GM19324 (cell line): ENCODE measurements at regions not wholly inside any gene's neighbourhood (a gene's known extent, or its start where the extent isn't known, plus 50 kb on each side); places are given as distances from the start of the nearest gene placed in this dataset.

Source experiments
- ATAC-seq: cut with Tn5 transposase; IDR thresholded peaks from one replicate; pipeline ENCODE4 v1.9.1; 2021; ENCODE audit warnings: mild to moderate bottlenecking, moderate library complexity; ENCODE audit not compliant: unreplicated experiment, low FRiP score

DNA sequence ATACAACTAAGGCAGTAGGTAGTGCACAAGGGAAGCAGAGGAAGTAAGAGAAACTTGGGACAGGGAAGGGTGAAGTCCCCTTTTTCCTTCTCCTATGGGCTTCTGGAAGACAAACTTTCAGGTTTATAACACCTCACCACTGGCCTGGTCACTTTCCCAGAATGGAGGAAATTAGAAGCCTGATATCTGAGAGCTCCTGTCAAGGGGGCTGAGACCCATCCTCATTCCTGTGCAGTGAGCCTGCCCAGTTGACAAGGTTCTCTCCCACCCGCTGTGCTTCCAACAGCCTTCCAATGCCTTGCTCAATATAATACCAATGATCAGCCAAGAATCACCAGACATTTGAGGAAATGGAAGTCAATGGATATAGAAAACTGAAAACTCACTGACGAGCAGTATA is 100.4 kb upstream of the YPEL5 start:
- ATAC-seq, result no peak

DNA sequence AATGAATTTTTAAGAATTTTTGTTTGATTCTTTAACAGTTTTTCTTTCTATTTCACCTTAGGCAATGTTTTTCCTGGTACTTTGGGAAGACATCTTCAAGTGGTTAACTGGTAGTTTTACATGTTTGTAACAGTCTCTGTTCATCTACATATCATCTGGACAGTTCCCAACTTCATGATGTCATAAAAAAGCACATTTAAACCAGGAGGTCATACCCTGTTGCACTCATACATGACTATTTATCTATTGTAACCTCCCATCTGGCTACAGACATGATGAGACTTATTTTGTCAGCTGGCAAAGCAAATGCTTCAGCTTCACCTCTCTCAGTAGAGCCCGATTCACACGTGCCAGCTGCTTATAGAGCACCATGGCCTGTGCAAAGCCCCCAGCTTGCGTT is 99.8 kb upstream of the YPEL5 start:
- no peak for ATAC-seq

GRCh38 chr2:30048636-30049175 is 98.1 kb upstream of the YPEL5 start:
- no peak for ATAC-seq

GRCh38 chr2:30055548-30055947 is 91.3 kb upstream of the YPEL5 start:
- no peak for ATAC-seq

DNA sequence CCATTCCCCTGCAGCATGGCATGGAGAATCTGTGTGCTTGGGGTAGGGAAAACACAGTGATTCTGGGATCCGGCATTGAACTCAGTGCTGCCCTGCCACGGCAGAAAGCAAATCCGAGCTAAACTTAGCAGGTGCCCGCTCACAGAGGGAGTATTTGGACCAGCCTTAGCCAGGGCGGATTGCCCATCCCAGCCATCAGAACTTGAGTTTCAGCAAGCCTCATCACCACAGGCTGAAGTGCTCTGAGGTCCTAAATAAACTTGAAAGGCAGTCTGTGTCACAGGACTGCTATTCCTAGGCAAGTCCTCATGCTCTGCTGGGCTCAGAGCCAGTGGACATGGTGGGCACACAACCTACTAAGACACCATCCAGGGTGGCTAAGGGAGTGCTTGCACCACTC is 86.2 kb upstream of the YPEL5 start:
- no peak for ATAC-seq

- ATAC-seq, result no peak
These were observed 78.7 kb upstream of the YPEL5 start for GRCh38 chr2:30068067-30068466.

DNA sequence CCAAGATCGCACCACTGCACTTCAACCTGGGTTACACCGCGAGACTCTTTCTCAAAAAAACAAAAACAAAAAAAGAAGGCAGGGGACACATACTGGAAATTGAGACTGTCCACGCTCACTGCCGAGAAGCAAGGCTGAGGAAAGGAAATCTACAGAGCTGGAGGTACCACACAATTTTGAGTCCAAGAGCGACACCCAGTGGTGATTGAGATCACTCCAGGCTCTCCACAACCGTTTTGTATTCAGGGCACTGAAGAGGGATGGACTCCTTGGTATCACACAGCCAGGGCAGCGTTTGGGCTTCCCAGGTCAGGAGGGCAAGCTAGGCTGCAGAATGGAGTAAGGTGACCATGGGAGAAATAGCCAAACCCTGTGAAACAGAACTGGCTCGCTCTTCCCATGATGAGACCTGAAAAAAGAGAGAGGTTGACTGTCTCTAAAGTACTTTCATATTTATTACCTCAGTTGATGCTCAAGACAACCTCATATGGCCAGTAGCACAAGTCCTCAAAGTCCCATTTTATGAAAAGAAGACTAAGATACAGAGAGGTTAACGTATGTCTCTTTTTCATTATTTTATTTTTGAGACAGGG is 74.5 kb upstream of the YPEL5 start:
- no peak for ATAC-seq

DNA sequence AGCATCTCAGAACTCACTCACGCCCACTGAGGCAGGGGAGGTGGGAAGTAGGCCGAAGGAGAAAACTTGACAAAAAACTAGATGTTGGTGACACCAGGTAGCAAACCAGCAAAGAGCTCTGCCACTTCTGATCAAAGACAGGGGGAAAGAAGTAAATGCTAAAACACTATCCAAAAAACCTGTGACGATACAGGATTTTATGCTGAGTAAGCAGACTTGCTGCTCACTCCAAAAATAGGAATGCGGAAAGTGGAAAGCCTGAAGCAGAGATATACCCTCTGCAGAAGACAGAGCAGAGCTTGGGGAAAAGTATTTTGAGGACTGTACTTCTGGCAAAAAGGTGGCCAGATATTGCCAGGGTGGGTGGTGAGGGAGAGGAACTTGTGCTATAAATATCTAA is 73.3 kb upstream of the YPEL5 start:
- no peak for ATAC-seq

- no peak for ATAC-seq
These were observed 72.8 kb upstream of the YPEL5 start for GRCh38 chr2:30074023-30074422.

GRCh38 chr2:30078521-30078920 is 68.3 kb upstream of the YPEL5 start:
- ATAC-seq, result no peak

- no peak for ATAC-seq
These were observed 61.9 kb upstream of the YPEL5 start for GRCh38 chr2:30084915-30085314.

DNA sequence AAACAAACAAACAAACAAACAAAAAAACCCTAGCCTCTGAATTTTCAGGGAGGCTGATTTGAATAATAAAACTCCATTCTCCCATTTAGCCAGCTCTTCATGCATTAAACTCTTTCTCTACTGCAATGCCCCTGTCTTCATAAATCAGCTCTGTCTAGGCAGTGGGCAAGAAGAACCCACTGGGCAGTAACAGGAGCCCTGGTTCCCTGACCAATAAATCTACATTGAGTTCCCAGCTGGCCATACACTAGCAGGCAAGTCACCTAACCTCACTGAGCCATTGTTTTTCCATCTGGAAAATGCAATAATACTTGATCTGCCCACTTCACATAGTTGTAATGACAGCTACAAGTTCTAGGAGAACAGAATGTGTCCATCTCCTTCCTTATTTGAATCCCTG is 57.6 kb upstream of the YPEL5 start:
- ATAC-seq, result no peak

- no peak for ATAC-seq
These were observed 51.4 kb upstream of the YPEL5 start for GRCh38 chr2:30095402-30095801.

DNA sequence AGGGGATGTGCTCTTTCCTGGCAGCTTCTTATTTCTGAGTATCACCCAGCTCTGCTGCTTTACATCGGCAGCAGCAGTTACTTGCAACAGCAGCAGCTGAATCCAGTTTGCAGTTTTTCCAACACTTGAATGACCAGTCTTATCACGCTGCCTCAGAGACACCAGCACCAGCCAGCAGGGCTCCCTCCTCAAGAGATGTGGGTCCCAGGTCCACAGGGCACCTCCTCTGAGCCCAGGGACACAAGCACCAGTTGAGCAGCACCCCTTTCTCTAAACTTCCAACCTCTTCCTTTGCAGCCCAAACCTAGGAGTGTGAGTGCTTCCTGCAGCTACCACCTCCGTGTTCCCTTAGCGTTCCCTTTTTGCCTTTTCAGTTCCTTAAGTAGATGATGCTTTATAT is 50.4 kb upstream of the YPEL5 start:
- no peak for ATAC-seq
